ENCODE measurements at regions not wholly inside any gene's neighbourhood (a gene's known extent, or its start where the extent isn't known, plus 50 kb on each side); places are given as distances from the start of the nearest gene placed in this dataset.

DNA sequence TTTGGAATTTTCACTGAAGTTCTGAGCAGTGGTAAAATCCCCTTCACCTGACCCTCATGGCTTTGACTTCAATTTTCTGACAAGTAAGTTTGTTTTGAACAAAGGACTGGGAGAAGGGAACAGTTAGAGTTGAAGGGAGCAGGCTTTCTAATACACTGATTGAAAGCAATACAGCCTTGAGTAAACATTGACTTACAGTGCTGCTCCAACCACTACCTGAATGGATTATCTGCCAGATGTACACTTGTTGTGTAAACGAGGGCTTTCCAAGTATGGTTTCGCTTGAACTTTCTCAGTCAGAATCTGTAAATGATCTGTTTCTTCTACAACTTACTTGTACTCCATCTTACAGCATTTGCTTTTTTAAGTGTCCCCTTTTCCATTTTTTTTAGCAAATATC is 1414.9 kb upstream of the NUDT12 start:
- TF ChIP-seq CTCF (IDR thresholded peaks at IDR 0.05) (no peak), EZH2 (IDR thresholded peaks at IDR 0.05; ENCODE audit: borderline replicate concordance, insufficient read depth, low read depth, low read length, poor library complexity, severe bottlenecking) (no peak)
